Sigmoid colon (tissue), 4 donors: ENCODE measurements at regions not wholly inside any gene's neighbourhood (a gene's known extent, or its start where the extent isn't known, plus 50 kb on each side); places are given as distances from the start of the nearest gene placed in this dataset.

ENCODE experiments used
- CTCF ChIP-seq, 4 experiments: fragments of 450-650 bp in 3 of 4; fragments of 200-600 bp in 1 of 4; IDR thresholded peaks; one replicate each; pipeline ENCODE4 v1.5.1; 2016 to 2019; ENCODE audit warnings: antibody characterized with exemption in 4 of 4, mild to moderate bottlenecking in 3 of 4, moderate library complexity in 2 of 4
- POLR2AphosphoS5 ChIP-seq, 4 donors: sonication (generic); formaldehyde crosslinking; IDR thresholded peaks; one replicate each; pipeline ENCODE4 v1.6.1; 2017; ENCODE audit warnings: antibody characterized with exemption in 4 of 4

- TF ChIP-seq POLR2AphosphoS5 (IDR thresholded peaks at IDR 0.05), result no peak
- TF ChIP-seq CTCF (IDR thresholded peaks at IDR 0.05), result no peak
Observed at GRCh38 chr1:58256546-58256945, 290.0 kb downstream of the OMA1 start.
